ENCODE measurements at regions not wholly inside any gene's neighbourhood (a gene's known extent, or its start where the extent isn't known, plus 50 kb on each side); places are given as distances from the start of the nearest gene placed in this dataset.

GRCh38 chr2:75334076-75334475 lies 134.8 kb upstream of the TACR1 start:
- TF ChIP-seq CTCF (IDR thresholded peaks at IDR 0.05) (no peak), POLR2A (IDR thresholded peaks at IDR 0.05) (no peak)
